ENCODE measurements at regions not wholly inside any gene's neighbourhood (a gene's known extent, or its start where the extent isn't known, plus 50 kb on each side); places are given as distances from the start of the nearest gene placed in this dataset.

DNA sequence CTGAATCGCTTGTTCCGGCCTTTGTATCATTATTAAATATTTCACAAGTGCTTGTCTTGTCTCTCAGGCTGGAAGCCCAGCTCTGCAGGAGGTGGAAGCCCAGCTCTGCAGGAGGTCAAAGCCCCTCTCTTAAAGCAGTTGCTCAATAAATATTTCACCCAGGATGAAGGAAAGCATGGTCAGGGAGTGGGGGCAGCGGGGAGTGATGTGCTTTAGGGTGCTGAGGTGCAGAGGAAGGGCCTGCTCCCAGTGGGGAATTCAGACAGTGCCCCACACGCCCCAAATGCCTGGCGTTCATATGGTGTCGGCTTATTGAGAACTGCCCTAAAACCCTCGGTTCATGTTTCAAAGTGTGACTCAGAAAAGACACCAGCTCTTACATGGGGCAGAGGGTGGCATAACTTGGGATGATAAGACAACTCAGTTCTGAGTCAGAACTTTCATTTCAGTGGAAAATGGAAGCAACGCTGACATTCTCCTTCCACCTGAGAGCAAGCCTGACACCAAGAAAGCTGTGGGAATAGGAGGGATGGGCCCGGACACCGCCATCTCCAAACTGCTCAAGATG, 114.3 kb upstream of the DAP start:
- DNase-seq: no peak

DNA sequence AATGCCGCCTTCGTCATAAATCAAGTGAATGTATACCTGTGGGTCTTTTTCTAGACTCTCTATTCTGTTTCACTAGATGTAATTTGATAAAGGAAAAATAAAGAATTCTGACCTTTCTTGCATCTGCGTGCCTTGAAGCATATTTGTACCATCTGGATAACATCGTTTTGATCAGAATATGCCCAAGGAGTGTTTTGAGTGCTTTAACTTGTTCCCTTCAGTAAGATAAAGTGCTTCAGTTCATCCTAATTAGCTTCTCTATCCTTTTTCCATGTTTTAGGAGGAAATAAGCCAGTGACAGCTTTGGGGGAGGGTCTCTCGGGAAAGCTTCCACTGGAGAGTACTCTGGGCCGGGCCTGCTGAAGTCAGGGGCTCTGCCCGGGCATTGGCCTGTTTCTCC, 113.5 kb upstream of the DAP start:
- DNase-seq: no peak

DNA sequence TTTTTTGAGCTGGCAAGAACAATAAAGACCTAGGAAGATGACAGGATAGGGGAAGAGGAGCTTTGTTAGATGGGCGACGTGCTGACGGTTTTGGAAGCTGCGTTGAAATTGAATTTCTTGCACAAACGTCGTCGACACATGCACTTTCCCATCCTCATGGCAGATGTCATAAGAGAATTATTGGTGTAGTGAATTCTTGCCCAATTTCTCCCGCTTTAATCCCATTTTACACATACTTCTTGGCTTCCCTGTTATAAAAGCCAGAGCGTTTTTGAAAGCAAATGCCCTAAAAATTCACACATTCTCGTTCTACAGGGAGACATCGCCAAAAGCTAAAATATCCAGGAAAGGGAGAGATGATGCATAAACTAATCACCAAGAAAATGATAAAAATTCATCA, 109.8 kb upstream of the DAP start:
- no peak for DNase-seq

DNA sequence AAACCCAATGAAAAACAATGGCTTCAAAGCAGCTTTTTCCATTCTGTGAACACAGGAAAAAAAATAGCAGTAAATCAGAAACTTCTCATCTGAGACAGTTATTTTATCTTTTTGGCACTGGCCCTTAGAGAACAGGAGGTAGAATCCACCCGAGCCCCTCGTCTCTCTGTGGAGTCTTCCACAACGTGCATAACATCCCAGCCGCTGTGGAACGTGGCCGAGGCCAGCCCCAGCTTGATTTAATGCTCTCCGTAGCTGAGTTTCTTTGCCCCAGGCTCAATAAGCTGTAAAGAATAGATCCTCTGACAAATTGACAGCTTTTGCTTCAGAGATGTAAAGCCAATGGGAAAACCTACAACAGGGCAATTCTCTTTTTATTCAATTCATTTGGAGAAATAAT, 107.9 kb upstream of the DAP start:
- DNase-seq: no peak

DNA sequence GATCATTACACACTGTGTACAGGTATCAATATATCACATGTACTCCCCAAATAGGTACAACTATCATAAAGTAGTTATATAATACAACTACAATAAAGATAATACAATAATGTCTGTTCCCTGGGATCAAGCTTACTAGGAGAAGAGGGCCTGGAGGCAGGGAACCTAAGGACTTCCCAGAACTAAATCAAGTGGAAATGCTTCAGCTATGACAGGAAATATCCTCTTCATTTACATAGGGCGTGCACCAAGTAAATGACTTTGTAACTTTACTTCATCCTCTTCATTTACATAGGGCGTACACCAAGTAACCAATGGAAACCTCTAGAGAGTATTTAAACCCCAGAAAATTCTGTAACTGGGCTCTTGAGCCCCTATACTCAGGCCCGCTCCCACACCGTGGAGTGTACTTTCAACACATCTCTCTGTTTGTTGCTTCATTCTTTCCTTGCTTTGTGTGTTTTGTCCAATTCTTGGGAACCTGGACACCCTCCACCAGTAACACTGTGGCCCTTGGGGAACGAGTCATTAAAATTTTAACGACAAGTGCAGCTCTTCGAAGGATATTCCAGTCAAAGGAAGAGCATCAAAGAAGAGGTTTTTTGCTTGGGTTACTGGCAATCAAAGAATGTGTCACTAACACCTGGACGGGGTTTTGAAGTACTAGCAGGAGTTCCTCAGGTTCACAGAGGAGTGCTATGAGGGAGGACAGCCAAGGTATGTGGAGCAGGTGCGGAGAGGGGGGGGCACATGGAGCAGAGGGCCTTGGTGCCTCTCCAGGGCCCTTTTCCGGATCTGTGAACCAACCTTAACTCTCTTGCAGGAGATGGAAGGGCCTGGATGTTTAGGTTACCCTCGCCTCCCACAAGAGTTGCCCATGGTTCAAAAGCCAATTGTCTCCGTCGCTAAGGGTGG, 106.6 kb upstream of the DAP start:
- no peak for DNase-seq

DNA sequence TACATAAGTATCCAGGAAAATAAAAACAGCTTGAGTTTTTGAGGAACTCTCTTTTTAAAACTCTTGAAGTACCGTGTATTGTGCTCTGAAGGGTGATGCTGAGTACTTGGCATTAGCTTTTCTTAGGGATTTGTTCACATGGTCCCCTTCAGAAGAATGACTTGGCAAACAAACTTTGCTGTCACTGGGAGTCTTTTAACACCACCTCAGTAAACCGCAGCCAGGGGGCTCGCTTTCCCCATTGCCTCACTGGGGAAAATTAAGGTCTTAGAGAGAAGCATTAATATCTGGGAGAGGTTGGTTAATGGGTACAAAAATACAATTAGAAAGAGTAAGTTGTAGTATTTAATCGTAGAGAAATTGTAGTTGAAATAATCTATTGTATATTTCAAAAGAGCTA, 105.9 kb upstream of the DAP start:
- no peak for DNase-seq

DNA sequence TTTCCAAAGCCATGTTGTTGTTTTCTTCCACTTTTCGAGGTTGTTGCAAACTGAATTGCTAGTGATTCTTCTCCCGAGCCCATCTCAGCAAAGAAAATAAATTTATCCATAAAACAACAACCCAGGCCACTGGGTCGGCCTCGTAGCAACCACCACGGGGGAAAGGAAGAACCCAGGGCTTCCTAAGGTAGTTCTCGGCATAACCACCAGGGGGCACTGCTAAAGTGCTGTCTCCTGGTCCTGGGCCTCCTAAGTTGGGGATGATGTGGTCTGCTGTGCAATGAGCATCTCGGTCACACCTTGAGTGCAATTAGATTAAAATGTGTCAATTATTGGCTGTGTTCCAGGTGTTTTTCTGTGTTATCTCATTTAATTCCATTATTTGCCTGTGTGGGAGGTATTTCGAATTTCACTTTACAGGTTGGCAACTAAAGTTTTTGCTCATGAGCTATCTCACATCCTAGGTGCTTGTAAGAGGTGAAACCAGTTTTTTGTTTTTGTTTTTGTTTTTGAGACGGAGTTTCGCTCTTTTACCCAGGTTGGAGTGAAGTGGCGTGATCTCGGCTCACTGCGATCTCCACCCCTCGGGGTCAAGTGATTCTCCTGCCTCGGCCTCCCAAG, 102.8 kb upstream of the DAP start:
- peak; percentile 73 for DNase-seq

DNA sequence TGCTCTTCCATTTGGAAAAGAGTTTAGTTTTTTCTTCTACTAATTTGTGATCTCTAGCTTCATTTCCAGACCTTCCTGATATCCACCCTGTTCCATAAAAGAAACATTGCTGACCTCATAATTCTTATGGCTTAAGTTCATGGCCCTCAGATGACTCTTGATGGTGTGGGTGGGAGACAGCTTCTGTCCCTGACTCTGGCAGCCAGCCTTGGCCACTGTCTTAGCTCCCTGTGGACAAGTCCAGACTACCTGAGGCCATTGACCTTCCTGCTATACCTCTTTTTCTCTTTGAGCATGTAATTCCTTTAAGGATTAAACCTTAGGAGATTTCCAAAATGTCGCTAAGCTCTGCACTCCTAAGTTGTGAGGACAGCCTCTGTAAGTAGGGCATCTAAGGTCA, 101.1 kb upstream of the DAP start:
- DNase-seq: no peak

DNA sequence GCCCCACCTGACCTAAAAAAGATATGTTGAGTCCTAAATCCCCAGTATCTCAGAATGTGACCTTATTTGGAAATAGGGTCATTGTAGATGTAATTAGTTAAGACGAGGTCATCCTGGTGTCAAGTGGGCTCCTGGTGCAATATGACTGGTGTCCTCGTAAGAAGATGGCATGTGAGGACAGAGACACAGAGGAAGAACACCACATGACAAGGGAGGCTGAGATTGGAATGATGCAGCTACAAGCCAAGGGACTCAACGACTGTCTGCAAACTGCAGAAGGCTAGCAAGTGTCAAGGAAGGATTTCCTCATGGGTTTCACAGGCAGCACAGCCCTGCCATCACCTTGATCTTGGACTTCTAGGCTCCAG, 100.4 kb upstream of the DAP start:
- DNase-seq: no peak

DNA sequence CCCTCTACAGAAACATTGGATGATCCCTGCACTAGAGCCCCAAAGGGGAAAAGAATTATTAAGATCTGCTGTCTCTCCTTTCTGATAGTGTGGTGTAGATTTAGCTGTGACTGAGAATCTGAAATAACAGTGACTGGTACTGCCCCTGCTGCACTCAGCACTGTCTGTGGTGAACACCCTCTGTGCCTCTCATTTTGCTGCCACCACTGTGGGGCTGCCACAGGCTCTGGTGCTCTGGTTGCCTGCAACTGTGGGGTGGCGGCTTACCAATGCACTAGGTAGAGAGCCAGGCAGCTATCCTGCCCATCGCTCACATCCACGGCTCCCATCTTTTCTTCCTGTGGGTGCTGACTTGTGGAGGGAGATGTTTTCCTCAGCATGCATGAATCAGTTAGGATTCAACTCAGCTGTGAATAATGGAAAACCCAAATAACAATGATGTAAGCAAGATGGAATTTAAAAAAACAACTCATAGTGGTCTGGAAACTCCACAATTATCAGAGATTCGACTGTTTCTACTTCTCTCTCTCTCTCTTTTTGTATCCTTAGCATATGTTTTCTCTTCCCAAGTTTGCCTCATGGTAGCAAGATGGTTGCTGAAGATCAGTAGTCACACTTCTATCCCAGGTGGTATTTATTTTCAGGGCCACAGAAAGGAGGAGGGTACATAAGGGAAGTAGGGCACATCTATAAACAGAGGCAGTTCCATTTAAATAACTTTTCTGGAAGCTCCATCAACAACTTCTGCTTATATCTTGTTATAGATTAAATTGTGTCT, 99.8 kb upstream of the DAP start:
- no peak for DNase-seq

DNA sequence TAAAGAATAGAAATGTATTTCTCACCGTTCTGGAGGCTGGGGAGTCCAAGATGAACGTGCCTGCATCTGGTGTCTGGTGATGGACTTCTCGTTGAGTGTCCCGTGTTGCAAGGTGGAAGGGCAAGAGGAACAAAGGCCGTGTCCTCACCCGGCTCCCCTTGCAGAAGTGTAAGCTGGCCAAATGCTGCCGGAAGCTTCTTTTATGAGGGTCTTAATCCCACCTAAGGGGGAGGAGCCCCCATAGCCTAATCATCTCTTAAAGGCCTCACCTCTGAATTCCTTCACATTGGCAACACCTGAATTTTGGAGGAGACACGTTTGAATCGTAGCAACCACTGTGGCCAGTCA, 99.1 kb upstream of the DAP start:
- DNase-seq: no peak

DNA sequence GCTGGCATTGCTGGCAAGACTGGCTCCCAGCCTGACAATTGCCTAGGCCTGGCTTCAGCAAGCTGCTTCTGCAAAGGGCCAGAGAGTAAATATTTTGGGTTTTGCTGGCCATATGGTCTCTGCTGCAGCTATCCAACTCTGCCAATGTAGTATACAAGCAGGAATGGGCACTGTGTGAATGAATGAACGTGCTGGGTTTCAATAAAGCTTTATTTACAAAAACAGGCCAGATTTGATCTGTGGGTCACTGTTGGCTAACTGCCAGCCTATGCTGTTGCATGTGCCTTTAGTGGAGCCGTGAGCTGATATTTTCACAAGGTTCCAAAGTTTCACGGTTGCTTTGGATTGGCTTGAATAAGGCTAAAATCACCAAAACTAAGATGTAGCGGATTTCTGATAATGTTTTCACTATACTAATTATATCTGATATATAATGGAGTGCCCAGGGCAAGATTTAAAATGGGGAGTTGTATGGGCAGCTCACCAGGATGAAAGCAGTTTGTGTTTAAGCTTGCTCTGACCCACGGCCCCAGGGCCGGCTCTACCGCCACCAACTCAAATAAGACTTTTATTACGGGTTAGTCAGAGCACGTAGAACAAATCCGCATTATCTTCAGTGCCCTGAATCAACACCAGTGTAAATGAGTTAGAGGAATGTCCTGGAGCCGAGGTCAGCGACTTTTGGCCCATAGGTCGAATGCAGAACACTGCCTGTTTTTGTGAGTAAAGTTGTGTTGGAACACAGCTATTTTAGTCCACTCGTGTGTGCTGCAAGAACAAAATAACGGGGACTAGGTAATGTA, 98.6 kb upstream of the DAP start:
- no peak for DNase-seq

DNA sequence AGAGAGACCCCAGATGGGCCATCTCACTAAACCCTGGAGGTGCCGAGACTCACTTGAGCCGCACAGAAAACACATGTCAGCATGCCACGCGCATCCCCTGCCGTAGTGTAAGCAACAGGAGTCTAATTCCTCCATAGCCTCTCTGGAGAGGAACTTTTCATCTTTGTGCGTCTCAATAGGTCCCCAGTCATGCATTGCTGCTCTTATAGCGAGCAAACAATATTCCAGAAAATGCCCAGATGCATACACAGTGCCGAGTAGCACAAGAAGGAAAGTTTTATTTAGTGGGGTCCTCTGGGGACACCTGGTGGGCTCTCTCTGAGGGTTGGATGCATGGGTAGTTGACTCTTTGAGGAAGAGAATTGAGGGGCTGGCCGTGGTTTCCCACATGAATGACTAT, 97.9 kb upstream of the DAP start:
- DNase-seq: no peak

DNA sequence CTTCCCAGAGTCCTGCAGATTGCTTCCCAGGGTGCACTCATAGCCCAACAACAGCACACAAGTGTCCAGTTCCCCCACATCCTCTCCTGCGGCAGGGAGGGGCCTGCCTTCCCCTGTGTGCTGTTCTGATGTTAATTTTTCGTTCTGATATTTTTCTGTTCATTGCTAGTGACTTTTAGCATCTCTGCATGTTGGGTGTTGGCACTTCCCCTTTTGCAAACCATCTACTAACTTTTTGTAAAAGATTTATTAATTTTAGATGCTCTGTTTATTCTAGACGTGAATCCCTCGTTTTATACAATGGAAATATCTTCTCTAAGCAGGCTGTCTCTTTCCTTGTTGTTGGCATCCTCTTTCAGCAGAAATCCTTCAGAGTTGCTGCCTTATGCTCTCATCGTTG, 97.3 kb upstream of the DAP start:
- no peak for DNase-seq

DNA sequence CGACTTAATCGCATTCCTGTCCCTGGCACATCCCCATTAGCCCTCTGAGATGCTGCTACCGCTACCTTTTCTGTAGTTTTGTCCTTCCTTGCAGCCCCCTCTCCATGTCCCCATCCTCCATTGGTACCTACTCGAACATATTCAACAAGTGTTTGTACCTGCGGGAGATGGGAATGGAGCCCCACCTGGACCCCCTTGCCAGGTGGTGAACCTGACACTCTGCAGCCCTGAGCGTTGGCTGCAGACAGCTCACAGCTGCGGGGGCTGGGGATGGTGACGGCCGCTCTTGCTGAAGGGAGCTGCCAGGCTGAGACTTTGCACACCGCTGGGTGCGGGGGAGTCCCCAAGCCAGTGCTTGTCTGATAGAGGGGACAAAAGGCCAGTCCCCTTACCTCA, 96.3 kb upstream of the DAP start:
- DNase-seq: no peak

DNA sequence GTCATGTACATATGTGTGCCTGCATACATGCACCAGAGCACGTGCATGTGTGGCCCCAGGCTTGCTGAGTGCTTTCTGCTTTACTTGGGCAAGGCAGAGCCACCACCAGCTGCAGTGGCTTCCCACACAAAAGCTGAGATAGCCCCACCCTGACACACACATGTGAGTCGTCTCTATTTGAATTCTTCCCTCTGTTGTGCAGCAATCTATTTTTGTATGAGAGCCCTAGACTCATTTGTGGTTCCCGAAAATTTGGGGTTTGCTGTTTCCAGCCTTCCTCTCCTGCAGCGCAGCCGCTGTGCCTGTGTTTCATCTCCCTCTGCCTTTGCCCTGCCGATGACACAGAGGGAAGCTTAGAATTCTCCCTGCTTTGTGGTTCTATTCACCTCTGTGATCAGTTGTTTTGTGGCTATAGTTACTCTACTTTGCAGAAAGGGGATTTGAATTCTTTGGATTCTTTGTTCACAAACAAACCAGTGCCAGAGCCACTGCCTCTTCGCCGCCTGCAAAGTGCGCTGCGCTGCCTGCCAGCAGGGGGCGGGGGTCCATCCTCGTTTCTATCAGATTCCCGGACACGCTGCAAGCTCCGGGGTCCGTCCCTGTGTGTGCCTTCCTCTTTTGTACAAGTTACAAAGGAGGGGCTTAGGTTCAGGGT, 95.8 kb upstream of the DAP start:
- peak; percentile 58 for DNase-seq

DNA sequence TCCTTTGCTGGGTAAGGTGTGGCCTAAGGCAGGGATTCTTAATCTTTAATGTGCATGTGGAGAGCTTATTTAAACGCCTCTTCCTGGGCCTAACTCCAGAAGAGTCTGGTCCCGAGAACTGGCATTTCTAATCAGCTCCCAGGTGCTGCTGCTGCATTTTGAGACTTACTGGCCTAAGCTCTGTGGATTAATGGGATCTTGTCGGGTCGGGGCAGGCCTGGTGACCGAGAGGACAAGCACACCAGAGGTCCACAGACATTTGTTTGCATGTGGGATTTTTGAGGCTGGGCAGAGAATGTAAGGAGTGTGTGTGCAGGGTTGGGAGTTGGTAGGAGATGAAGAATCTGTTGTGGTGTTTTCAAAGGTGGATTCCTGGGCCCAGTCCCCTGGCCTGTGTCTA, 95.0 kb upstream of the DAP start:
- no peak for DNase-seq

DNA sequence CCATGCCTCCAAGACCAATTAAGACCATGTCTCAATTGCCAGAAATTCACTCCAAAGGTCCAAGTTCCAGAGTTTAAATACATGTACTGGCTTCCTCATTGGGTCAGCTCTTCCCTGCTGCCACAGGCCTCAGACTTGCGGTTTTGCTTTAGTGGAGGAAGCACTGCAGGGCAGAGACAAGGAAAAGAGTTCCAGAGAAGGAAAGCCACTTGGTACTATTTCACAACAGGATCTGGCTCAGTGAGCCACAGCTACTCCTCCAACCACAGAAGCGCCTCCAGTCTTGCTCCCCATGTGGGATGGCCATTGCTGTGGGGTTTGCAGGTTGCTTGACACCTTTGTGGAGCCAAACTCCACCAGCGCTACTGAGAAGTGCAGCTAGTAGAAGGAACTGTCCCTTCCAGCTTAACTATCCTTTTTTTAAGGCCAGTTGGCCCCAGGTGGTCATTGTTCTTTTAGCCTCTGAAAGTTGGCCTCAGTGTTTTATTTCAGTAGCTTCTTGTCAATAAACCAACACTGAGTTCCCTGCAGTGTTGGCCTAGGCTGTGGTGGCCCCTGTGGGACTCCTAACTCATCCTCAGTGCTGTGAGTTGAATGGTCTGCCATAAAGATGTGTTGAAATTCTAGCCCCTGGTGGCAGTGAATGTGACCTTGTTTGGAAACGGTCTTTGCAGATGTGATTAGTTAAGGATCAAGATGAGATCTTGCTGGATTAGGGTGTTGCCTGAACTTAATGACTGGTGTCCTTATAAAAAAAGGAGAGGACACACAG, 93.7 kb upstream of the DAP start:
- no peak for DNase-seq

DNA sequence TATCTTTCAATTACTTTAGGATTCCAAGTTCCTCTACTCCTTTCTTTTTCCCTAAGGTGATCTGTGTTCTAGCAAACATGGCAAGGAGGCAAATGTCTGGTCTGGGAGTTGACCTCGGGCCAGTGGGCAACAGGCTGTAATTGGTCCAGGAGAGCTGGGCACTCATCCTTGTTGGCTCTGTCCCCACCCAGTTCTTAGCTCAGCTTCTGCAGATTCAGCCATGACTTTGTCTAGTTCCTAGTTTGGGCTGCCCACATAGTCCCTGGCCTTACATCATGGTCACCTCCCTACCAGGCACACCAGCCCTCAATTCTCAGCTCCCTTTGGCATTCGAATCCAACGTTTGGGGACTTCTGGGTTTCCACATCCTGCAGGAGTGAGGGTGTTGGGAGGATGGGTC, 92.1 kb upstream of the DAP start:
- DNase-seq: no peak

DNA sequence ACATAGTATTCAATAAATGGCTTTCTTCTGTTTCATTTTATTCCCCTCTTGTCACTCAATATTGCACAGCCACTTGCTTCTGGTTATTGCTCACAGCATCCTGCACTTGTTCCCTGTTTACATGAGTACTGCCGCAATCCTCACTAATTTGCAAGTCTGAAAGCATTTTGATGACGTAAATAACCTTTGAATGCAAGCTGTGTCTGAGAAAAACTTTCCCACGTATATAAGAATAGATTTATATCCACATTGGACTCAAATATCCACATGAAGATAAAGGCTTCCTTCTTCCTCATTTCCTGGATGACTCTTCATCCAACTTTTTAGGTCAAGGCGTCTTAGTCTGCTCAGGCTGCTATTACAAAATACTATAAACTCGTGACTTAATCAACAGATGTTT, 88.2 kb upstream of the DAP start:
- no peak for DNase-seq

DNA sequence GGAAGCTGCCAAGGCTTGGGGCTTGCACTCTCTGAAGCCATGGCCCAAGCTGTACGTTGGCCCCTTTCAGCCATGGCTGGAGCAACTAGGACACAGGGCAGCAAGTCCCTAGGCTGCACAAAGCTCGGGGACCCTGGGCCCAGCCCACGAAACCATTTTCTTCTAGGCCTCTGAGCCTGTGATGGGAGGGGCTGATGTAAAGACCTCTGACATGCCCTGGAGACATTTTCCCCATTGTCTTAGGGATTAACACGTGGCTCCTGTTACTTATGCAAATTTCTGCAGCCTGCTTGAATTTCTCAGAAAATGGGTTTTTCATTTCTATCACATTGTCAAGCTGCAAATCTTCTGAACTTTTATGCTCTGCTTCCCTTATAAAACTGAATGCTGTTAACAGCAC, 83.0 kb upstream of the DAP start:
- DNase-seq: no peak

DNA sequence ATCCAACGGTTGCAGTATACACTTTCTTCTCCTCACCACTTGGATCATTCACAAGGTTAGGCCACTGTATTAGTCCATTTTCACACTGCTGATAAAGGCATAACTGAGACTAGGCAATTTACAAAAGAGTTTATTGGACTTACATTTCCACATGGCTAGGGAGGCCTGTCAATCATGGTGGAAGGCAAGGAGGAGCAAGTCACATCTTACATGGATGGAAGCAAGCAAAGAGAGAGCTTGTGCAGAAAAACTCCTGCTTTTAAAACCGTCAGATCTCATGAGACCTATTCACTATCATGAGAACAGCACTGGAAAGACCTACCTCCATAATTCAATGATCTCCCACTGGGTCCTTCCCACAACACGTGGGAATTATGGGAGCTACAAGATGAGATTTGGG, 81.8 kb upstream of the DAP start:
- no peak for DNase-seq
